Peyer's patch (tissue), 4 donors: ENCODE measurements at regions not wholly inside any gene's neighbourhood (a gene's known extent, or its start where the extent isn't known, plus 50 kb on each side); places are given as distances from the start of the nearest gene placed in this dataset.
"Not testable (repeated sequence)": the region's sequence is repeated elsewhere in the genome, so short reads cannot be mapped to it uniquely, and the experiment has no call there.

Experiments used
- DNase-seq, 3 donors: peaks; one replicate each; pipeline ENCODE4 v3.0.0-alpha.2; 2017 to 2019
- H3K27ac ChIP-seq, 4 donors: fragments of 200-600 bp; sonication (generic); one replicate each; pipeline ENCODE4 v1.5.1; 2016 to 2019
- H3K27me3 ChIP-seq, 2 donors: fragments of 200-600 bp; sonication (generic); one replicate each; pipeline ENCODE4 v1.5.1; 2019
- H3K36me3 ChIP-seq, 3 donors: fragments of 200-600 bp; sonication (generic); one replicate each; pipeline ENCODE4 v1.5.1; 2016 to 2019
- H3K4me1 ChIP-seq, 4 donors: fragments of 200-600 bp; sonication (generic); one replicate each; pipeline ENCODE4 v1.5.1; 2016 to 2019
- H3K4me3 ChIP-seq, 4 donors: fragments of 200-600 bp; sonication (generic); 1 replicate in 3 of 4; 2 replicates in 1 of 4; pipeline ENCODE4 v1.5.1; 2016 to 2019; ENCODE audit warnings: mild to moderate bottlenecking in 1 of 4
- H3K9me3 ChIP-seq, 4 donors: fragments of 200-600 bp; sonication (generic); one replicate each; pipeline ENCODE4 v1.5.1; 2016 to 2019; ENCODE audit warnings: mild to moderate bottlenecking in 1 of 4
- POLR2A ChIP-seq, 2 donors: fragments of 450-650 bp; IDR thresholded peaks; one replicate each; pipeline ENCODE4 v1.5.1; 2017; ENCODE audit warnings: antibody characterized with exemption in 2 of 2, mild to moderate bottlenecking in 2 of 2, moderate library complexity in 2 of 2
- TF ChIP-seq, protein P1 (sequence below), 6 experiments: fragments of 450-650 bp in 4 of 6; fragments of 200-600 bp in 2 of 6; sonication (generic) in 1 of 6; IDR thresholded peaks; one replicate each; pipeline ENCODE4 v1.5.1; 2017 to 2019; ENCODE audit warnings: antibody characterized with exemption in 6 of 6, mild to moderate bottlenecking in 3 of 6, moderate library complexity in 1 of 6

DNA sequence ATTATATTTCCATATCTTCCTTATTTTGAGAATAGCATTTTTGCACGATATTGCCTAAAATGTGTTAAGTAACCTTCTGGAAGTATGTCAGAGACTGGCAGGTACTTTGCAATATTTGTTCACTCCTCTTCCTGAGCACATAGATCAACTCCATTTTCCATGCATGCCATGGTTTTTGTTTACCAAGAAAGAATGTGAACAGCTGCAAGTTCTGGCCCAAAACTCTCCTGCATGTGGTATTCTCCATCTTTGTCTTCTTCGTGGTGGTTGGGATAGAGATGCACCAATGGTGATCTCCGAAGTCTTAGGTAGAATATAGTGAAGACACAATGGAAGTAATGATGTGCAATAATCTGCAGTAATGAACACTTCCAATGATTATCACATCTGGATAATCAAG is 2241.0 kb upstream of the RAG2 start:
- TF ChIP-seq, protein P1, sequence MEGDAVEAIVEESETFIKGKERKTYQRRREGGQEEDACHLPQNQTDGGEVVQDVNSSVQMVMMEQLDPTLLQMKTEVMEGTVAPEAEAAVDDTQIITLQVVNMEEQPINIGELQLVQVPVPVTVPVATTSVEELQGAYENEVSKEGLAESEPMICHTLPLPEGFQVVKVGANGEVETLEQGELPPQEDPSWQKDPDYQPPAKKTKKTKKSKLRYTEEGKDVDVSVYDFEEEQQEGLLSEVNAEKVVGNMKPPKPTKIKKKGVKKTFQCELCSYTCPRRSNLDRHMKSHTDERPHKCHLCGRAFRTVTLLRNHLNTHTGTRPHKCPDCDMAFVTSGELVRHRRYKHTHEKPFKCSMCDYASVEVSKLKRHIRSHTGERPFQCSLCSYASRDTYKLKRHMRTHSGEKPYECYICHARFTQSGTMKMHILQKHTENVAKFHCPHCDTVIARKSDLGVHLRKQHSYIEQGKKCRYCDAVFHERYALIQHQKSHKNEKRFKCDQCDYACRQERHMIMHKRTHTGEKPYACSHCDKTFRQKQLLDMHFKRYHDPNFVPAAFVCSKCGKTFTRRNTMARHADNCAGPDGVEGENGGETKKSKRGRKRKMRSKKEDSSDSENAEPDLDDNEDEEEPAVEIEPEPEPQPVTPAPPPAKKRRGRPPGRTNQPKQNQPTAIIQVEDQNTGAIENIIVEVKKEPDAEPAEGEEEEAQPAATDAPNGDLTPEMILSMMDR (IDR thresholded peaks at IDR 0.05): no peak
- TF ChIP-seq POLR2A (IDR thresholded peaks at IDR 0.05): no peak
- Histone ChIP-seq H3K27me3 (no peaks in the 10 kb centered on the region), H3K4me3 (no peak overlapping the region), H3K4me1 (no peaks in the 10 kb centered on the region), H3K27ac (no peak overlapping the region), H3K9me3 (no peaks in the 10 kb centered on the region), H3K36me3 (no peaks in the 10 kb centered on the region)
- no peak for DNase-seq

DNA sequence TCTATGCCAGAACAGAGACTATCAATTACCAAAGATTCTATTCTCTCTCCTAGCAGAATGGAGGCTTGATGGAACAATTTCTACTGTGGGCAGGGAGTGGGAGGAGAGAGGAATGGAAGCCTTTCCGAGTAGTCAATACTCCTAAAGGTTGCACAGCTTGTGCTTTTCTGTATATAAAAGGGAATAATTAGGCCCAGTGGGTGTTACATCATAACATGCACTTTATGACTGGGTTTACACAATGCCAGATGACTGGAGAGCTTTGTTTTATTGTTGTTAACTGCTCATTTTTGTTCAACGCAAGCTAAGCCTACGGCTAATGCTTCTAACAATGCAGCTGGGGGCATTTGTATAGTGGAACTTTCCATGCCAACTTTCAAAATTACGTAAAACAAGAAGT is 2237.9 kb upstream of the RAG2 start:
- no peaks in the 10 kb centered on the region for H3K36me3 ChIP-seq
- no peaks in the 10 kb centered on the region for H3K9me3 ChIP-seq
- H3K27ac ChIP-seq: no peak overlapping the region
- TF ChIP-seq, protein P1 (IDR thresholded peaks at IDR 0.05): no peak
- no peak for TF ChIP-seq POLR2A (IDR thresholded peaks at IDR 0.05)
- no peaks in the 10 kb centered on the region for H3K4me1 ChIP-seq
- no peak for DNase-seq
- no peak overlapping the region for H3K4me3 ChIP-seq
- H3K27me3 ChIP-seq: no peaks in the 10 kb centered on the region

DNA sequence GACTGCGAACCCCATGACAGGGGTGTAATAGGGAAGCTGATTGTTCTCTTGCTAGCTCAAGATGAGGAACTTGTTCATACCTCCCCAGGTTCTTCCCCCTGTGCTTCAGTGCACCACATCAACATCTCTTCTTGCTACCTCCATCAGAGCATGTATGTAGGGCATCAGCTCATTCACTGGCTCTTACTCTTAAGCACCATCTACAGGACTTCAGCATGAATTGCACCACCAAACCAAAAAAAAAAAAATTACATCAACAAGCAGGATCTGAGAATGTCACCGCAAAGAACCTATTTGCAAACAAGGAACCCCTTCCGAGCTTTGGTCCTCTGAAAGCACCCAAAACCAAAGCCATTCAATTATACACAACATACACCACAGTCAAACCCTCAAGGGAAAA is 2226.5 kb upstream of the RAG2 start:
- no peak for DNase-seq
- no peak overlapping the region for H3K4me3 ChIP-seq
- TF ChIP-seq, protein P1 (IDR thresholded peaks at IDR 0.05): no peak
- no peak for TF ChIP-seq POLR2A (IDR thresholded peaks at IDR 0.05)
- H3K27ac ChIP-seq: no peak overlapping the region
- no peaks in the 10 kb centered on the region for H3K4me1 ChIP-seq
- no peaks in the 10 kb centered on the region for H3K9me3 ChIP-seq
- H3K36me3 ChIP-seq: no peaks in the 10 kb centered on the region
- no peaks in the 10 kb centered on the region for H3K27me3 ChIP-seq

DNA sequence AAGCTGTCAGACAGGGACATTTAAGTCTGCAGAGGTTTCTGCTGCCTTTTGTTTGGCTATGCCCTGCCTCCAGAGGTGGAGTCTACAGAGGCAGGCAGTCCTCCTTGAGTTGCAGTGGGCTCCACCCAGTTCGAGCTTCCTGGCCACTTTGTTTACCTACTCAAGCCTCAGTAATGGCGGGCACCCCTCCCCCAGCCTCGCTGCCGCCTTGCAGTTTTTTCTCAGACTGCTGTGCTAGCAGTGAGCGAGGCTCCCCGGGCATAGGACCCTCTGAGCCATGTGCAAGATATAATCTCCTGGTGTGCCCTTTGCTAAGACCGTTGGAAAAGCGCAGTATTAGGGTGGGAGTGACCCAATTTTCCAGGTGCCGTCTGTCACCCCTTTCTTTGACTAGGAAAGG is 2223.8 kb upstream of the RAG2 start:
- not testable (repeated sequence) for H3K4me3 ChIP-seq, H3K4me1 ChIP-seq, DNase-seq, H3K27ac ChIP-seq, H3K27me3 ChIP-seq, H3K9me3 ChIP-seq, H3K36me3 ChIP-seq

DNA sequence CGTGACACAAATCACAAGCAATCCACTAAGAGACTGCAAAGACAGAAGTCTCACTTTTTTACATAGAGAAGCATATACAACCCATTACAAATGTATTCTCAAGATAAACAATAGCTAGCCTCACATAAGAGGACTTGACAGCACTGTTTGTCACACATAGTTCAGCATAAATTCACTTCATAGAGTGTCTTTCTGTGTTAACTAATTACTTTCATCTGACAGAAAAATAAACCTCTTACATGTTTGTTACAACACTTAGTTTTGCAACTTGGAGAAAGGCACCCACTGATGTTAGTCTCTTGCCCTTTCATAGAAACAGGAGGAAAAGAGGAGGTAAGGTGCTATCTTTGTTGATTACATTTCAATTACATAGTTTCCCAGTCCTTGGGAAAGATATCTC is 2221.9 kb upstream of the RAG2 start:
- Histone ChIP-seq H3K36me3 (no peaks in the 10 kb centered on the region), H3K4me3 (no peak overlapping the region), H3K4me1 (no peaks in the 10 kb centered on the region), H3K9me3 (no peaks in the 10 kb centered on the region), H3K27ac (no peak overlapping the region), H3K27me3 (no peaks in the 10 kb centered on the region)
- TF ChIP-seq POLR2A (IDR thresholded peaks at IDR 0.05): no peak
- TF ChIP-seq, protein P1 (IDR thresholded peaks at IDR 0.05): no peak
- DNase-seq: no peak

DNA sequence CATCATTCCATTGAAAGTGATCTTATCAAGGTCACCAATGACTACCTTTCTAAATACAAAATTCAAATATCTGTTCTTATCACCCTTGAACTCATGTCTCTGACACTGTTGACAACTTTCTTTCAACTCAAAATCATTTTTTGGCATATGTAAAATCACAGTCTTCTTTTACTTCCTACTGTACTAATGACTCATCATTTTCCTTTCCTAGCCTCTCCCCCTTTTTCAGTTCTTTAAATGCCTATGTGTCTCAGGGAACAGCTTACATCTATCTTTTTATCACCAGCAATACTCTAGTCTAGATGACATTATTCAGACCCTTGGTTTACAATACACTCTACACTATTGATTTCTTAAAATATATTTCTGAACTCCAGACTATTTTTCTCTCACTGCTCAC is 2220.7 kb upstream of the RAG2 start:
- Histone ChIP-seq H3K36me3 (no peaks in the 10 kb centered on the region), H3K4me3 (no peak overlapping the region), H3K9me3 (no peaks in the 10 kb centered on the region), H3K27me3 (no peaks in the 10 kb centered on the region), H3K4me1 (no peaks in the 10 kb centered on the region), H3K27ac (no peak overlapping the region)
- DNase-seq: no peak
- no peak for TF ChIP-seq POLR2A (IDR thresholded peaks at IDR 0.05)
- TF ChIP-seq, protein P1 (IDR thresholded peaks at IDR 0.05): no peak
